OCI-LY7 (cell line): ENCODE measurements at regions not wholly inside any gene's neighbourhood (a gene's known extent, or its start where the extent isn't known, plus 50 kb on each side); places are given as distances from the start of the nearest gene placed in this dataset.

ENCODE experiments used
- CTCF ChIP-seq: fragments of 200-600 bp; sonication (generic); conservative IDR thresholded peaks from 2 replicates; pipeline ENCODE4 v1.5.1; 2014; ENCODE audit warnings: mild to moderate bottlenecking, antibody characterized with exemption, low read length, moderate library complexity, mixed read lengths
- EZH2phosphoT487 ChIP-seq: fragments of 200-600 bp; sonication (generic); IDR thresholded peaks from 2 replicates; pipeline ENCODE4 v1.6.1; 2018; ENCODE audit warnings: low read depth, borderline replicate concordance, mild to moderate bottlenecking, mixed run types, antibody characterized with exemption, low read length, moderate library complexity, mixed read lengths

DNA sequence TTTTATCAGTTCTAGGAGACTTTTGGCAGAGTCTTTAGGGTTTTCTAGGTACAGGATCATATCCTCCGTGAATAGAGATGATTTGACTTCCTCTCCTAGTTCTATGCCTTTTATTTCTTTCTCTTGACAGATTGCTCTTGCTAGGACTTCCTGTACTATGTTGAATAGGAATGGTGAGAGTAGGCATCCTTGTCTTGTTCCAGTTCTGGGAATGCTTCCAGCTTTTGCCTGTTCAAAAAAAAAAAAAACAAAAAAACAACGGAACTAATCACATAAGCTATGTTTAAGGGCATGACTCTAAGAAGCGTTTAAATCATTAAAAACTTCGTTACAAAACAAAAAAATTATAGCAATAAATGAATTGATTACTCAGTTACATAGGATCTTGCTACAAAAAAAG, 145.7 kb downstream of the NUP35 start:
- TF ChIP-seq CTCF (no peak), EZH2phosphoT487 (no peak)
